CD14-positive monocyte (primary cell): ENCODE measurements at regions not wholly inside any gene's neighbourhood (a gene's known extent, or its start where the extent isn't known, plus 50 kb on each side); places are given as distances from the start of the nearest gene placed in this dataset.

Source experiments
- DNase-seq, 3 donors: peaks; one replicate each; pipeline ENCODE4 v3.0.0-alpha.2; 2011 to 2022
- H2AFZ ChIP-seq: 2 replicates; pipeline ENCODE4 v1.6.0; 2012; ENCODE audit warnings: mild to moderate bottlenecking, low read depth, low read length, inconsistent platforms; ENCODE audit not compliant: insufficient read depth, poor library complexity, severe bottlenecking
- H3K27ac ChIP-seq, 2 donors: 1 replicate in 1 of 2; 2 replicates in 1 of 2; pipeline ENCODE4 v1.5.1; 2012 to 2013; ENCODE audit warnings: low read length in 2 of 2, control low read depth in 1 of 2, inconsistent platforms in 1 of 2, low read depth in 1 of 2, mild to moderate bottlenecking in 1 of 2
- H3K27me3 ChIP-seq, 2 donors: one replicate each; pipeline versions ENCODE4 v1.6.0 to v1.6.1; 2011 to 2013; ENCODE audit warnings: low read length in 2 of 2; ENCODE audit not compliant: control insufficient read depth in 2 of 2, insufficient read depth in 2 of 2
- H3K36me3 ChIP-seq, 2 donors: replicated peaks in 1 of 2; 1 replicate in 1 of 2; 2 replicates in 1 of 2; pipeline versions ENCODE4 v1.5.1 to v1.6.1; 2012 to 2013; ENCODE audit warnings: low read length in 2 of 2, control low read depth in 1 of 2, inconsistent platforms in 1 of 2, mild to moderate bottlenecking in 1 of 2; ENCODE audit not compliant: insufficient read depth in 2 of 2, control insufficient read depth in 1 of 2
- H3K4me1 ChIP-seq, 2 donors: 1 replicate in 1 of 2; 2 replicates in 1 of 2; pipeline versions ENCODE4 v1.5.1 to v1.6.1; 2012 to 2013; ENCODE audit warnings: low read length in 2 of 2, control low read depth in 1 of 2, inconsistent platforms in 1 of 2, mild to moderate bottlenecking in 1 of 2, moderate library complexity in 1 of 2; ENCODE audit not compliant: insufficient read depth in 2 of 2, control insufficient read depth in 1 of 2
- H3K4me2 ChIP-seq: replicated peaks from 2 replicates; pipeline ENCODE3; 2012; ENCODE audit warnings: low read length, moderate library complexity, mild to moderate bottlenecking; ENCODE audit not compliant: poor library complexity, severe bottlenecking; ENCODE audit errors: extremely low read depth
- H3K4me3 ChIP-seq, 3 experiments: fragments of 200-600 bp in 1 of 3; sonication (generic) in 1 of 3; replicated peaks in 1 of 3; 1 replicate in 2 of 3; 2 replicates in 1 of 3; pipeline ENCODE4 v1.5.1; 2011 to 2013; ENCODE audit warnings: low read length in 3 of 3, mild to moderate bottlenecking in 3 of 3, control low read depth in 2 of 3, low read depth in 2 of 3, inconsistent platforms in 1 of 3, moderate library complexity in 1 of 3
- H3K79me2 ChIP-seq: 2 replicates; pipeline ENCODE4 v1.6.0; 2012; ENCODE audit warnings: mild to moderate bottlenecking, control low read depth, inconsistent platforms, low read length, moderate library complexity; ENCODE audit not compliant: insufficient read depth
- H3K9ac ChIP-seq: 2 replicates; pipeline ENCODE4 v1.6.0; 2017; ENCODE audit warnings: low read length, mild to moderate bottlenecking; ENCODE audit not compliant: insufficient read depth, poor library complexity, severe bottlenecking
- H3K9me3 ChIP-seq, 2 donors: replicated peaks in 1 of 2; 1 replicate in 1 of 2; 2 replicates in 1 of 2; pipeline versions ENCODE4 v1.5.1 to v1.6.1; 2012 to 2013; ENCODE audit warnings: low read length in 2 of 2, control low read depth in 1 of 2; ENCODE audit not compliant: control insufficient read depth in 1 of 2, insufficient read depth in 1 of 2
- H4K20me1 ChIP-seq: 2 replicates; pipeline ENCODE4 v1.6.0; 2012; ENCODE audit warnings: mild to moderate bottlenecking, low read length, control low read depth, moderate library complexity; ENCODE audit not compliant: insufficient read depth
- H3K27ac Mint-ChIP-seq, 7 donors: one replicate each; pipeline ENCODE4 v1.8.0; 2020; ENCODE audit warnings: mild to moderate bottlenecking in 7 of 7, mixed read lengths in 7 of 7, moderate library complexity in 6 of 7, inconsistent platforms in 2 of 7
- H3K27me3 Mint-ChIP-seq, 3 donors: one replicate each; pipeline ENCODE4 v1.8.0; 2021 to 2022; ENCODE audit warnings: low read depth in 3 of 3, mild to moderate bottlenecking in 3 of 3, mixed read lengths in 3 of 3, moderate library complexity in 3 of 3, inconsistent platforms in 1 of 3
- H3K36me3 Mint-ChIP-seq, 2 donors: one replicate each; pipeline ENCODE4 v1.8.0; 2020; ENCODE audit warnings: mixed read lengths in 2 of 2, inconsistent platforms in 1 of 2, mild to moderate bottlenecking in 1 of 2
- H3K4me1 Mint-ChIP-seq: one replicate; pipeline ENCODE4 v1.8.0; 2020; ENCODE audit warnings: mild to moderate bottlenecking, mixed read lengths
- H3K4me3 Mint-ChIP-seq, 2 donors: one replicate each; pipeline ENCODE4 v1.8.0; 2020; ENCODE audit warnings: mild to moderate bottlenecking in 2 of 2, mixed read lengths in 2 of 2, moderate library complexity in 1 of 2
- H3K9me3 Mint-ChIP-seq, 7 donors: one replicate each; pipeline ENCODE4 v1.8.0; 2020 to 2022; ENCODE audit warnings: mixed read lengths in 7 of 7, mild to moderate bottlenecking in 6 of 7, moderate library complexity in 6 of 7, inconsistent platforms in 2 of 7
- WGBS: methylation state at CpG from one replicate; pipeline ENCODE4 v1.1.5; 2013; ENCODE audit warnings: missing lambda C conversion rate; ENCODE audit not compliant: insufficient coverage; 5-methylcytosine and 5-hydroxymethylcytosine counted together
- intact Hi-C, 2 donors: fragments of 100-400 bp; cut with micrococcal nuclease; formaldehyde crosslinking; loops; one replicate each; pipeline versions ENCODE4 v1.15.0 to v1.15.1; 2023
- TF ChIP-seq, protein P1 (sequence below): fragments of 200-600 bp; IDR thresholded peaks from one replicate; pipeline ENCODE4 v1.8.0; 2022; ENCODE audit warnings: antibody characterized with exemption, mild to moderate bottlenecking

DNA sequence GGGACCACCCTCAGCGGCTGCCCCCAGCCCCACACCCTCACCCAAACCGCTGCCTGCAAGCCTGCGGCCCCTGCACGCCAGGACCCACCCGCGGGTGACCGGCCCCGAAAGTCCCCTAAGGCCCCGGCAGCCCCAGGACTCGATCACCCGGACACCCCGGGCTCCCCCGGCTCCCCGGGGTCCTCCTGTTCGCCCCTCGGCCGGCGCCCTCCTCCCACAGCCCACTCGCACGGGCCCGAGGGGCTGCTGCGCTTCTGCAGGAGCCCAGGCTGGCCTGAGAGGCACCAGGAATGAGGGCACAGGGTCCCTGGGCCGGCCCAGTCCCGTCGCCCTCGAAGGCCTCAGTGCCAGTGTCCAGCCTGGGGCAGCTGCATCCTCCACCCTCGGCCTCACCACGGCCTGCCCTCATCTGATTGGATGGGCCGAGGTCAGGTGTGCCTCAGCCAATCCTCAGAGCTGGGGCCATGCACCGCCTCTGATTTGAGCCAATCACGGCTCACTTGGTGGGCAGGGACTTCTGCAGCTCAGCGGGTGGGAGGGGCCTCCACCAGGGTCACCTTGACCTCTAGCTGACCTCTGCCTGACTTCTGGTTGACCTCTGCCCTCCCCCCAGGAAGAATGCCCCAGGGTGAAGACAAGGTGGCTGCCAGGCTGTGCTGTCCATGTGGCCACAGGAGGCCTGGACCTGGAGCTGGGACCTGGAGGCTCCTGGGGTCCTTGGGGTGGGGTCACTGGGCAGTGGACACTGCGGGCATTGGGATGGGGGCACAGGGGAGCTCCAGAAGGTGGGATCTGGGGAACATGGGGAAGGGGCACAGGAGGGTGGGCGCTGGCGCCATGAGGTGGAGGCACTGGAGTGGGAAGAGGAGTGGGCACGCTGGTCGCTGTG, 97.6 kb upstream of the NKX1-1 start:
- intact Hi-C loops = no loop called here

DNA sequence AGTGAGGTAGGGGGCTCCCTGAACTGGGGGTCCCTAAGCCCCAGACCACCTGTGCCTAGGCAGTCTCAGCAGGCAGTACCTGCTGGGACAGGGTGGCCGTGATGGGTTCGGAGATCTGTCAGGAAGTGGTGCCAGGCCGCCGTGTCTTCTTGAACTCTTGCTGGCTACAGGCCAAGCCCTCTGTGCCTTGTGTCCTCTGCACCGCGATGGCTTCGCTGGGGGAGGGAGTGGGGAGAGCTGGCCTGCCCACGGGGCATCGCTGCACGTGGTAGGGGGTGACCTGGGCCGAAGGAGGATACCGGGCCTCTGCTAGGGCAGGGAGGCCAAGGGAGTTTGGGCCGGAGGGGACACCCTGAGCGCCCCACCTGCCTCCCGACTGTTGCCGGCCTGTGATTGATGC, 96.7 kb upstream of the NKX1-1 start:
- Mint-ChIP-seq H3K4me3 (no peak overlapping the region), H3K27ac (no peak overlapping the region)
- no peak for DNase-seq

More for the DNA sequence above, 97.6 kb upstream of the NKX1-1 start:
- Histone ChIP-seq H3K9ac (no peak overlapping the region), H2AFZ (no peak overlapping the region), H3K36me3 (no peaks in the 10 kb centered on the region), H3K27ac (no peak overlapping the region), H3K27me3 (no peaks in the 10 kb centered on the region), H3K4me1 (no peaks in the 10 kb centered on the region), H4K20me1 (no peaks in the 10 kb centered on the region), H3K4me3 (no peak overlapping the region), H3K4me2 (no peak overlapping the region), H3K79me2 (no peaks in the 10 kb centered on the region), H3K9me3 (no peaks in the 10 kb centered on the region)
- TF ChIP-seq, protein P1, sequence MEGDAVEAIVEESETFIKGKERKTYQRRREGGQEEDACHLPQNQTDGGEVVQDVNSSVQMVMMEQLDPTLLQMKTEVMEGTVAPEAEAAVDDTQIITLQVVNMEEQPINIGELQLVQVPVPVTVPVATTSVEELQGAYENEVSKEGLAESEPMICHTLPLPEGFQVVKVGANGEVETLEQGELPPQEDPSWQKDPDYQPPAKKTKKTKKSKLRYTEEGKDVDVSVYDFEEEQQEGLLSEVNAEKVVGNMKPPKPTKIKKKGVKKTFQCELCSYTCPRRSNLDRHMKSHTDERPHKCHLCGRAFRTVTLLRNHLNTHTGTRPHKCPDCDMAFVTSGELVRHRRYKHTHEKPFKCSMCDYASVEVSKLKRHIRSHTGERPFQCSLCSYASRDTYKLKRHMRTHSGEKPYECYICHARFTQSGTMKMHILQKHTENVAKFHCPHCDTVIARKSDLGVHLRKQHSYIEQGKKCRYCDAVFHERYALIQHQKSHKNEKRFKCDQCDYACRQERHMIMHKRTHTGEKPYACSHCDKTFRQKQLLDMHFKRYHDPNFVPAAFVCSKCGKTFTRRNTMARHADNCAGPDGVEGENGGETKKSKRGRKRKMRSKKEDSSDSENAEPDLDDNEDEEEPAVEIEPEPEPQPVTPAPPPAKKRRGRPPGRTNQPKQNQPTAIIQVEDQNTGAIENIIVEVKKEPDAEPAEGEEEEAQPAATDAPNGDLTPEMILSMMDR = no peak
- peaks cover 7 to 11% (median 11%) of the 10 kb centered on the region in 3 donors for H3K27me3 Mint-ChIP-seq
- no peak overlapping the region for H3K27ac Mint-ChIP-seq
- no peaks in the 10 kb centered on the region for H3K4me1 Mint-ChIP-seq
- 90% methylated on average over 35 of the region's 37 CpGs for WGBS
- no peak for DNase-seq
- H3K9me3 Mint-ChIP-seq = no peaks in the 10 kb centered on the region
- no peaks in the 10 kb centered on the region for H3K36me3 Mint-ChIP-seq
- H3K4me3 Mint-ChIP-seq = no peak overlapping the region

More for the DNA sequence above, 96.7 kb upstream of the NKX1-1 start:
- Histone ChIP-seq H3K4me2 (no peak overlapping the region), H3K4me1 (no peaks in the 10 kb centered on the region), H3K4me3 (no peak overlapping the region), H4K20me1 (no peaks in the 10 kb centered on the region), H3K36me3 (no peaks in the 10 kb centered on the region), H2AFZ (no peak overlapping the region), H3K9ac (no peak overlapping the region), H3K79me2 (no peaks in the 10 kb centered on the region), H3K27me3 (no peaks in the 10 kb centered on the region), H3K9me3 (no peaks in the 10 kb centered on the region), H3K27ac (no peak overlapping the region)
- Mint-ChIP-seq H3K27me3 (peaks cover 7 to 8% (median 8%) of the 10 kb centered on the region in 3 donors), H3K9me3 (no peaks in the 10 kb centered on the region), H3K4me1 (no peaks in the 10 kb centered on the region), H3K36me3 (no peaks in the 10 kb centered on the region)
- whole genome bisulfite sequencing = 73% methylated on average over 9 of the region's 16 CpGs
- TF ChIP-seq, protein P1 = no peak
- intact Hi-C loops = no loop called here
